ENCODE measurements at regions not wholly inside any gene's neighbourhood (a gene's known extent, or its start where the extent isn't known, plus 50 kb on each side); places are given as distances from the start of the nearest gene placed in this dataset.
"Not testable (repeated sequence)": the region's sequence is repeated elsewhere in the genome, so short reads cannot be mapped to it uniquely, and the experiment has no call there.

DNA sequence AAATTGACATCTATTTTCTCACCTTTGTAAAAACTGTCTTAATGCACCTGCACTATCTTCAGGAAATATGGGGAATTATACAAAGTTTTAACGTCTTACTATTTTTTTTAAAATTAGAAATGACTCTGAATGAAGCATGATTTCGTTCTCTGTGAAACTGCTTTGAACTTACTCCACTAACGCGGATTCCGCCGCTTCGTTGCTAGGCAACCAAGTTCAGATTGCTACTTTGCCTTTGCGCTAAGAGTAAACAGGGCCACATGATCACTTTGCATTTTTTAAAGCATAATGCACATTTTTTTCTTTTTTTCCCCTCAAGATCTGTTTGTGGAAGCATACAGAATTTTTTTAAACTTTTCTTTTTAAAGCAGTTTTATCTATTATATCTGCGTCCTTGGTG is 690.5 kb downstream of the BRINP3 start:
- TF ChIP-seq, protein P1, sequence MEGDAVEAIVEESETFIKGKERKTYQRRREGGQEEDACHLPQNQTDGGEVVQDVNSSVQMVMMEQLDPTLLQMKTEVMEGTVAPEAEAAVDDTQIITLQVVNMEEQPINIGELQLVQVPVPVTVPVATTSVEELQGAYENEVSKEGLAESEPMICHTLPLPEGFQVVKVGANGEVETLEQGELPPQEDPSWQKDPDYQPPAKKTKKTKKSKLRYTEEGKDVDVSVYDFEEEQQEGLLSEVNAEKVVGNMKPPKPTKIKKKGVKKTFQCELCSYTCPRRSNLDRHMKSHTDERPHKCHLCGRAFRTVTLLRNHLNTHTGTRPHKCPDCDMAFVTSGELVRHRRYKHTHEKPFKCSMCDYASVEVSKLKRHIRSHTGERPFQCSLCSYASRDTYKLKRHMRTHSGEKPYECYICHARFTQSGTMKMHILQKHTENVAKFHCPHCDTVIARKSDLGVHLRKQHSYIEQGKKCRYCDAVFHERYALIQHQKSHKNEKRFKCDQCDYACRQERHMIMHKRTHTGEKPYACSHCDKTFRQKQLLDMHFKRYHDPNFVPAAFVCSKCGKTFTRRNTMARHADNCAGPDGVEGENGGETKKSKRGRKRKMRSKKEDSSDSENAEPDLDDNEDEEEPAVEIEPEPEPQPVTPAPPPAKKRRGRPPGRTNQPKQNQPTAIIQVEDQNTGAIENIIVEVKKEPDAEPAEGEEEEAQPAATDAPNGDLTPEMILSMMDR (IDR thresholded peaks at IDR 0.05; ENCODE audit: borderline replicate concordance, insufficient read depth, low read depth, low read length) = no peak
- H3K4me3 ChIP-seq (ENCODE audit: low read depth, low read length) = no peak overlapping the region

DNA sequence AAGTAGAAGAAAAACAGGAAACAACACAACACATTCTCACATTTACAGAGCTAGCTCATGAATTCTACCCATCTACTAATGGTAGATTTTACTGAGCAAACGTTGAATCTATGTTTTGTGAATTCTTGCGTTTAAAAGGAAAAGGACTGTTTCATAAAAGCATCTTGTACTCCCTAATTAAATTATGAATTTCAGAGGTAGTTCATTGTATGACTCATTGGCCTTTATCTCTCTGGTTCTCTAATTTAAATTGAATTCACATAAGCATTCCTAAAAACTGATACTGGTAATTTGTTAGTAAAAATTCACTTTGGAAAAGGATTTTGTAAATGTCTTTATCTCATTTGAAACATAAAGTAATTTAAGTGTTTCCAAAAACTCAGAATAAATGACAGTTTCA is 687.3 kb downstream of the BRINP3 start:
- H3K4me3 ChIP-seq (ENCODE audit: low read depth, low read length) = no peak overlapping the region
- TF ChIP-seq, protein P1 (IDR thresholded peaks at IDR 0.05; ENCODE audit: borderline replicate concordance, insufficient read depth, low read depth, low read length) = no peak

DNA sequence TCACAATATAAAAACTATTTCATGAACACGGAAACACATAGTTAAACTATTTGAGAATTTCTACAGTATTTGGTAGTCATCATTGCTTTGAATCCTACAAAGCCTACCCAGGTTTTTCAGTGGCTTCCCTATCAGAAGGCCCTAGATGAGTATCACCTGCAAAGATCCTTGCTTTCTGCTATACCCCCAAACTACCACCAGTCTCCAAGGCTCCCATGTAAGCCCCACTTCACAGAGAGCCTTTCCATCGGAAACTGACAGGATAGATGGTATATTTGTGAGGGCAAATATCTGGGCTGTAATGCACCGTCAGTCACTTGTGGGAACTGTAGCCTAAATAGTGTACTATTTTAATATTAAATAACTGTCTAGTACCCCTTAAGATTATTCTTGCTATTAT is 674.3 kb downstream of the BRINP3 start:
- H3K4me3 ChIP-seq (ENCODE audit: low read depth, low read length) = no peak overlapping the region
- TF ChIP-seq, protein P1 (IDR thresholded peaks at IDR 0.05; ENCODE audit: borderline replicate concordance, insufficient read depth, low read depth, low read length) = no peak

DNA sequence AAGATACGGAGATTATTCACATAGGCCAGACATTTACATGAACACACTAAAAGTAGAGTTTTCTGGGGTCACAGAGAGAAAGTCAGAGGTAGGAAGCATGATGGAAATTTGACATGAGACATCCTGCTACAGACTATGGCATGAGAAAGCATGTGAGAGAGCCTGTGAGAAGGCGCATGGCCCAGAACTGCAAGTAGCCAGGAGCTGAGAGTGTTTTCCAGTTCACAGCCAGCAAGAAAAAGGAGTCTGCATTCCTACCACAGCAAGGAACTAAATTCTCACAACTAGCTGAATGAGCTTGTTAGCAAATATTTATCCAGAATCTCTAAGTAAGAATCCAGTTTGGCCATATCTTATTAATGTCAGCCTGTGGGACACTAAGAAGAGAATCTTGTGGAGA is 673.3 kb downstream of the BRINP3 start:
- TF ChIP-seq, protein P1 (IDR thresholded peaks at IDR 0.05; ENCODE audit: borderline replicate concordance, insufficient read depth, low read depth, low read length) = no peak
- no peak overlapping the region for H3K4me3 ChIP-seq (ENCODE audit: low read depth, low read length)

DNA sequence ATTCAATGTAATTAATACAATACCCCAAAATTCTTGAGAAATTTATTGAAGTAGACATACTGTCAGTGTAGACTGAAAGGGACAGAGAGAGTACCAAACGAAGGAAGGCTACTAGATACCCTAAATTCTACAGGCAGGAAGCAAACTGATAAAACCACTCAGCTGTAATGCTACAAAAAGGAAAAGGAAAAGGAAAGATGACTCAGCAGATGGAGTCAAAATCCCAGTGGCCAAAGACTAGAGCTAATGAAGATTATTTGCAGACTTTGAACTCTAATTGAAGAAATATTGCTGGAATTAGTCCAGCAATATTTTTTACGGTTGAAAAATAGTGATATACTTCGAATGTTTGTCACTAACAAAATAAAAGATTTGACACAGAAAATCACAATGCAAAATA is 671.9 kb downstream of the BRINP3 start:
- no peak overlapping the region for H3K4me3 ChIP-seq (ENCODE audit: low read depth, low read length)
- TF ChIP-seq, protein P1 (IDR thresholded peaks at IDR 0.05; ENCODE audit: borderline replicate concordance, insufficient read depth, low read depth, low read length) = no peak

DNA sequence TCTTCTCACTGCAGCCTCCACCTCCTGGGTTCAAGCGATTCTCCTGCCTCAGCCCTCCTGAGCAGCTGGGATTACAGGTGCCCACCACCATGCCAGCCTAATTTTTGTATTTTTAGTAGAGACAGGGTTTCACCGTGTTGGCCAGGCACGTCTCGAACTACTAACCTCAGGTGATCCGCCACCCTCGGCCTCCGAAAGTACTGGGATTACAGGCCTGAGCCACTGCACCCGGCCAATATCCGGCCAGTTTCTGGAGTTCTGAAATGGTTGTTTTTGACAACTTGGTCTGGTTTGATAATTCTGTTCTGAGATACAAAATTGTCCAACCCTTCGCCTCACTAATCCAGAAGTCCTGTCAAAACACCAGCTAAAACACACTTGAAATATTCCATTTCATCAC is 667.0 kb downstream of the BRINP3 start:
- H3K4me3 ChIP-seq (ENCODE audit: low read depth, low read length) = not testable (repeated sequence)

DNA sequence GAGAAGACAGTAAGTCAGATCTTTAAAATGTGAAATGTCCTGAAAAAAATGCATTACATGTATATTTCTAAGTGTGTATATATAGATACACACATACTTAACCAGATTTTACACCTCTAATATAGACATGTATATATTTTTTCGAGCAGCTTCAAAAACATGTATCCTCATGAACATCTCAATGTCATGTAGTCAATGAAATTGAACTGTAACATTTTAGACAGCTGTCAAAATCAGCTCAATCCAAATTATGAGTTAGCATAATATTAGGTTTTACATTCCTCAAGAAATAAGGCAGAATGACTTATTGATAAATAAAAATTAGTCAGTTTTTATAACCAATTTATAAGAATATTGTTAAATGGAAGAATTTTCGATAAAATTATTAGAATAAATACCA is 665.7 kb downstream of the BRINP3 start:
- TF ChIP-seq, protein P1 (IDR thresholded peaks at IDR 0.05; ENCODE audit: borderline replicate concordance, insufficient read depth, low read depth, low read length) = no peak
- no peak overlapping the region for H3K4me3 ChIP-seq (ENCODE audit: low read depth, low read length)

DNA sequence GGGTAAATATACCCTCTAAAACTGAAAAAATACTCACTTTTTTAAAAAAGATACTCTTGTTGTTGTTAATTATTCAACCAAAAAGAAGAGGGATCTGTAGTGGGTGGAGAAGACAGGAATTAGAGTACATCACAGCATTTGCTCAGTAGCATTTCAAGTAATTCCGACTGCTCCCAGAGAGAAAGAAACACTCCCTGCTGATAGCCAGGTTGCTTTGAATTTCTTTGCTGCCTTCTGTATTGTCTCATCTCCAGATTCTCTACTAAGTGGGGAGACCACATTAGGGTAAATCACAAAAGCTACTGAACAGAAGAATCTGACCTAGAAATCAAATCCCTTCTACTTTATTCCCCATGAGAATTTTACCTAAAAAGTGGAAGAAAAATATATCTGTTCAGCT is 661.1 kb downstream of the BRINP3 start:
- no peak overlapping the region for H3K4me3 ChIP-seq (ENCODE audit: low read depth, low read length)
- TF ChIP-seq, protein P1 (IDR thresholded peaks at IDR 0.05; ENCODE audit: borderline replicate concordance, insufficient read depth, low read depth, low read length) = no peak

All from GM12875 (cell line).